HG03039 (cell line): ENCODE measurements at regions not wholly inside any gene's neighbourhood (a gene's known extent, or its start where the extent isn't known, plus 50 kb on each side); places are given as distances from the start of the nearest gene placed in this dataset.

ENCODE experiments used
- ATAC-seq: cut with Tn5 transposase; IDR thresholded peaks from one replicate; pipeline ENCODE4 v1.9.1; 2021; ENCODE audit warnings: mild to moderate bottlenecking, moderate library complexity; ENCODE audit not compliant: unreplicated experiment

- no peak for ATAC-seq
These were observed 109.5 kb downstream of the SNX5 start for GRCh38 chr20:17859002-17859615.

GRCh38 chr20:17858450-17859001 is 110.1 kb downstream of the SNX5 start:
- ATAC-seq, result no peak

- no peak for ATAC-seq
These were observed 110.8 kb downstream of the SNX5 start for GRCh38 chr20:17857639-17858449.

GRCh38 chr20:17856837-17857605 is 111.6 kb downstream of the SNX5 start:
- ATAC-seq, result no peak

GRCh38 chr20:17856024-17856564 is 112.5 kb downstream of the SNX5 start:
- ATAC-seq, result peak; percentile 83

- ATAC-seq, result no peak
These were observed 114.2 kb downstream of the SNX5 start for GRCh38 chr20:17854307-17854903.

- no peak for ATAC-seq
These were observed 116.3 kb downstream of the SNX5 start for GRCh38 chr20:17852323-17852722.

- ATAC-seq, result no peak
These were observed 117.9 kb downstream of the SNX5 start for GRCh38 chr20:17850684-17851026.

- no peak for ATAC-seq
These were observed 118.5 kb downstream of the SNX5 start for GRCh38 chr20:17849901-17850683.

- no peak for ATAC-seq
These were observed 119.3 kb downstream of the SNX5 start for GRCh38 chr20:17849138-17849900.

- ATAC-seq, result no peak
These were observed 120.1 kb downstream of the SNX5 start for GRCh38 chr20:17848249-17849048.

- no peak for ATAC-seq
These were observed 122.7 kb downstream of the SNX5 start for GRCh38 chr20:17845701-17846475.

- no peak for ATAC-seq
These were observed 123.9 kb downstream of the SNX5 start for GRCh38 chr20:17844549-17845298.

GRCh38 chr20:17844133-17844429 is 124.5 kb downstream of the SNX5 start:
- no peak for ATAC-seq

GRCh38 chr20:17843246-17844132 is 125.1 kb downstream of the SNX5 start:
- no peak for ATAC-seq

- no peak for ATAC-seq
These were observed 126.8 kb downstream of the SNX5 start for GRCh38 chr20:17841751-17842215.
